D721Med (cell line): ENCODE measurements at regions not wholly inside any gene's neighbourhood (a gene's known extent, or its start where the extent isn't known, plus 50 kb on each side); places are given as distances from the start of the nearest gene placed in this dataset.

Experiments
- DNase-seq: peaks from one replicate; pipeline ENCODE4 v3.0.0; 2011; ENCODE audit warnings: low spot score; ENCODE audit not compliant: insufficient read length
- FAIRE-seq: peaks from 2 replicates; lab custom pipeline; 2011; peaks lifted over from hg19 to GRCh38; lab: Jason Lieb, UNC
- CTCF ChIP-seq: IDR thresholded peaks from 2 replicates; pipeline ENCODE4 v1.5.1; 2012; ENCODE audit warnings: mild to moderate bottlenecking, control low read depth; ENCODE audit not compliant: insufficient read depth; ENCODE audit errors: missing control alignments

- FAIRE-seq (no peak), DNase-seq (no peak)
- TF ChIP-seq CTCF: no peak
These were observed 186.9 kb upstream of the CNTN1 start for GRCh38 chr12:40505327-40505726.

- TF ChIP-seq CTCF: no peak
- DNase-seq (no peak), FAIRE-seq (no peak)
These were observed 183.8 kb upstream of the CNTN1 start for GRCh38 chr12:40508421-40508820.

GRCh38 chr12:40511341-40511740 is 180.9 kb upstream of the CNTN1 start:
- FAIRE-seq: no peak
- no peak for TF ChIP-seq CTCF
- DNase-seq: no peak

GRCh38 chr12:40515041-40515816 is 177.0 kb upstream of the CNTN1 start:
- TF ChIP-seq CTCF: no peak
- FAIRE-seq: no peak
- DNase-seq: no peak

- no peak for TF ChIP-seq CTCF
- no peak for DNase-seq
- FAIRE-seq: no peak
These were observed 169.4 kb upstream of the CNTN1 start for GRCh38 chr12:40522837-40523236.

- FAIRE-seq: no peak
- TF ChIP-seq CTCF: no peak
- DNase-seq: no peak
These were observed 167.2 kb upstream of the CNTN1 start for GRCh38 chr12:40525054-40525453.

- TF ChIP-seq CTCF: no peak
- DNase-seq (no peak), FAIRE-seq (no peak)
These were observed 157.4 kb upstream of the CNTN1 start for GRCh38 chr12:40534828-40535227.
